ENCODE measurements at regions not wholly inside any gene's neighbourhood (a gene's known extent, or its start where the extent isn't known, plus 50 kb on each side); places are given as distances from the start of the nearest gene placed in this dataset.

GRCh38 chr2:19751631-19752030, 150.2 kb downstream of the TTC32 start:
- no peak for TF ChIP-seq EP300 (IDR thresholded peaks at IDR 0.05)
- TF ChIP-seq CTCF (IDR thresholded peaks at IDR 0.05): no peak
